GM21367 (cell line): ENCODE measurements at regions not wholly inside any gene's neighbourhood (a gene's known extent, or its start where the extent isn't known, plus 50 kb on each side); places are given as distances from the start of the nearest gene placed in this dataset.
"Not testable (repeated sequence)": the region's sequence is repeated elsewhere in the genome, so short reads cannot be mapped to it uniquely, and the experiment has no call there.

Experiments used
- ATAC-seq: cut with Tn5 transposase; IDR thresholded peaks from one replicate; pipeline ENCODE4 v1.9.1; 2021; ENCODE audit not compliant: unreplicated experiment

DNA sequence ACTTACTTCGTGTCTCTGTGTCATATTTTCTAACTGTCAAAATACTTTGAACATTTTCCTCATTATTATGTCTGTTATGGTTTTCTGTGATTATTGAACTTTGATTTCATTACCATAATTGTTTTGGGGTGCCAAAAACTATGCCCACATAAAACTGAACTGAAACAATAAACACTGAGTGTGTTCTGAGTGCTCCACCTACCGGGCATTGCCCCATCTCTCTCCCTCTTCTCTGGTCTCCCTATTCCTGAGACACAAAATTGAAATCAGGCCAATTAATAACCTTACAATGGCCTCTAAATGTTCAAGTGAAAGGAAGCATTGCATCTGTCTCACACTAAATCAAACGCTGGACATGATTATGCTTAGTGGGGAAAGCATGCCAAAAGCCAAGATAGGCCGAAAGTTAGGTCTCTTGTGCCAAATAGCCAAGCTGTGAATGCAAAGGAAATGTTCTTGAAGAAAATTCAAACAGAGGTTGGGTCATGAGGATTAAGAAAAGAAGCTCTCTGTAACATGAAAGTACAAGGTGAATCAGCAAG lies 972.3 kb downstream of the PCDH7 start:
- no peak for ATAC-seq

DNA sequence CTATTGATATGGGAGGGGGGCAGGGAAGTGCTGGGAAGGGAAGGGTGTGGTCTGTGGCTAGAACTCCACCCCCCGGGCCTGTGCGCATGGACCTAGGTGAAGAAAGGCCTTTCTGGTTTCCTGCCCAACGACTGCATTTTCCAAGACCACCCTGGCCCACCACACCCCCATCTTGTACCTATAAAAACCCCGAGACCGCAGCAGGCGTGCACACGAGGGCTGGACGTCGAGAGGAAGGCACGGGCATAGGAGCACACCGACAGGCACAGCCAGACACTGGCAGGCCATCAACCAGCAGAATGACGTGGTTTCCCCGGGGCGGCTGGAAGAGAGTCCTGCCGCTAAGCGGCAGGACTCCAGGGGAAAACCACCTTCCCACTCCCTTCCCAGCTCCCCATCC lies 981.1 kb downstream of the PCDH7 start:
- ATAC-seq: no peak

DNA sequence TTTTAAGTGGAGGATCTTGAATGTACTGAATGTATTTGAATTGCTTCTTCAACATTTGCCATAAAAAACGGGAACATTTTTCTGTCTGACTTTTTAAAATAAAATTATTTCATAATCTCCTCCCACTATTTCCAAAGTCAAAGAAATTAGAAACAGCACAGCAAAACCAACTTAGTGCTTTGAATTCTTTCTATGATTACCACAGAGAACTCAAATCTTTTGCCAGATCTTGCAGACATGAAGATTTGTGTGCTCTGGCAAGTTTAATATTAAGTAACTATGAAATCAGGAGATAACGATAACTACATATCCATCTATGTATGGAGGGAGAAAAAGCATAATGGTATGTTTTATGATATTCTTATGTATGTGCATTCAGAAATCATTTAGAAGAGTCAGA lies 982.2 kb downstream of the PCDH7 start:
- ATAC-seq: no peak

DNA sequence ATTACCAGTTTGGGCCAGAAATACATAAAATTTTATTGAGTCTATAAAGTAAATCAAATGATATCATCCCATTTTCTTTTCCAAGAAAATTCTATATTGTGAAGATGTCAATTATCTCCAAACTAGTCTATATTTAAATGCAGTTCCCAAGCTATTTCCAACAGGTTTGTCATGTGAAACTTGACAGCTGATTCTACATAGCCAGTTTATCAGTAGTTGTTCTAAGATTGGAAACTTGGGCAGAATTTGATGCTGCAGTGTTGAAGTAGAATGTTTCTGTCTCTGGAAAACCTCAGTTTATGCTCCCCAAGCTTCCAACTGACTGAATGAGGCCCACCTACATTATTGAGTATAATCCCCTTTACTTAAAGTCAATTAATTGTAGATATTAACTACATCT lies 994.1 kb downstream of the PCDH7 start:
- no peak for ATAC-seq

DNA sequence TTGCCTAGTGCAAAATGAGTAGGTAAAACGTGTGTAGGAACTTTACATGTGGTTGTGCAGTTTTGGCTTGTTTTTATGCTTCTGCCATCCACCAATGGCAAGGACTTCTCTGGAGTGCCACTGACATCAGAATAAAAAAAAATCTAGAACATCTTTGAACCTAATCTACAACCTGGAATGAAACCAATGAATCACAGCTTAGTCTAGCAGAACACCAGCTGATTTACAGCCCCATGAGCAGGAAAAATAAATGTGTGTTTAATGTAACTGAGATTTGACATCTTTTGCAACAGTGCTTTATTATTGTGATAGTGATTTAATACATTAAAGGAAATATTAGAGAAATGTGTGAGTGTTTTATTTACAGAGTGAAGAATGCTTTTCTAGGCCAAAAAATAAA lies 995.1 kb downstream of the PCDH7 start:
- no peak for ATAC-seq

DNA sequence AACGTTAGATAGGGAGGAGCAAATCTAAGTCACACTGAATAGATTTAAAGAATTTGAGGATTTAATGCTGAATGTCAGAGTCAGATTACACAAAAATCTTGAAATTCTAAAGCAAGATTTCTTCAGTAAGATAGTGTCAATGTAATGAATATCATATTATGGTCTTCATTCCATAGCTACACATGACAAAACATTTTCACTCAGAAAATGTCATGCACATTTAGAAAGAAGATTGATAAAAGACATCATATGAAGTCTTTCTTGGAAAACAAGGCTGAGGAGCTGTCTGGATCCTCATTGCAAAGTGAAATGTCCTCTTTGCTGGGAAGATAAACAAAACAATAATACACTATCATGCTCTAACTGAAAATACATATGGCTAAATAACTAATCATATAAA lies 1006.9 kb downstream of the PCDH7 start:
- no peak for ATAC-seq

DNA sequence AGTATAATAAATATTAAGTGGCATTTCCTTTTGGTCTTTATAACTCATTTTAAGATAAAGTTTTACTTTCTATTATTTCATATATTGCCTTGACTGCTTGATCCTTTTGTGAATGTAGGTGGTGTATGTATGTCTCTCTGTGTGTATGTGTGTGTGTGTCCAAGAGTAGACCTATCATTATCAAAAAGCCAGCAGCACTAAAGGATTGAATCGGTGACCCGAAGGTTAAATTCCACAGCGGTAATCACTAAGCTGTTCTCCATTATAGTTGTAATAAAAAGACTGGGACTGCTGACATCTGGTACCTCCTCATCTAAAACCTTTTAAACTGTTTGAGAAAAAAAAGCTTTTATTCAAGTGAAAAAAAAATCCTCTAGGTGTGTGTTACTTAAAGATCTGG lies 1014.8 kb downstream of the PCDH7 start:
- no peak for ATAC-seq

DNA sequence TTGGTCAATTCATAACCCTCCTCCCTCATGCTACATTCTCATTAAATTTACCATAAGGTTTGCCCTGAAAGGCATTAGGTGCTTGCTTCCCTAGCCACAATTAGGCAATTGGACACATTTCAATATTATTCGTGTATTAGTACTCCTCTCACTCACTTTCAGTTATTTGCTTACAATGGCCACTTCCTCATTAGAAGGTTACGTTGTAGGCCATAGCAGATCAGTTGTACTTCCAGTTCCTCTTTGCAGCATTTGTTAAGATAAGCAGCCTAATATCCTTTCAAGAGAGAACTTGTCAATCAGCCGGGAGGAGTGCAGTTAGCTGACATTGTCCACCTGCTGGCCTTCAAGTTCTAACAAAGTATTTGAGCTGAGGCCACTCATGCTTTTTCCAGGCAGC lies 1017.2 kb downstream of the PCDH7 start:
- no peak for ATAC-seq

DNA sequence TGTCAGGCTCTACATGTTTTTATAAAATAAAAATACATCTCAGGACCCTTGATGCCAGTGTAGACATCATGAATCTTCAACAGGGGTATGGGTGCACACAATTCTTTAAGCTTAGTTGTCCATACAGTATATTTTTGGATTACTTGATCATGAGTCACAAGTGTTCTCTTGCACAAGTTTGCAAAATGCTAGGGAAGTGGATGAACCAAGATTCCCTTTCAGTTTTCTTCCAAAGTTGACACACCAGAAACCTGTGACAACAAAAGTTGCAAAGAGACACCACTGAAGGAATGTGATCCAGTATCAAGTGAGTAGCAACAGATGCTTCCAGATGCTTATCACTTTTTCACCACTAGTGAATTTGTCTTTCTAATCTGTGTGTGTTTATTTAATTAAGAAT lies 1021.2 kb downstream of the PCDH7 start:
- ATAC-seq: no peak

DNA sequence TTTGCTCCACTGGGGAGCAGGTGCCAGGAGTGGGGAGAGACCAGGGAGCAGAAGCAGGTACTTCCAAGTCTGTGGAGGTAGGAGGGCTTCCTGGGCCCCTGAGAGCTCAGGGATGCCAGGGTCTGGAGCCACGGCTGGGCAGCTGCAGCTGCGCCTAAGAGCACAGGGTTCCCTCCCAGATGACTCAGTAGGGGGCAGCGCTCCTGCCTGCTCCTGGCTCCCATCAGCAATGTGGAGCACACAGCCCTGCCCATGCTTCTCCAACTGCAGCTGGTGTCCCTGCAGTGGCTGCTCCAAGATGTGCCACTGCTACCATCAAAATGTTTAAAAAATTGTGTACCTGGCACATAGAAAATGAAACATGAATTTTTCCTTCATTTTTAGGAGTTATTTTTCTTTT lies 1028.2 kb downstream of the PCDH7 start:
- no peak for ATAC-seq

DNA sequence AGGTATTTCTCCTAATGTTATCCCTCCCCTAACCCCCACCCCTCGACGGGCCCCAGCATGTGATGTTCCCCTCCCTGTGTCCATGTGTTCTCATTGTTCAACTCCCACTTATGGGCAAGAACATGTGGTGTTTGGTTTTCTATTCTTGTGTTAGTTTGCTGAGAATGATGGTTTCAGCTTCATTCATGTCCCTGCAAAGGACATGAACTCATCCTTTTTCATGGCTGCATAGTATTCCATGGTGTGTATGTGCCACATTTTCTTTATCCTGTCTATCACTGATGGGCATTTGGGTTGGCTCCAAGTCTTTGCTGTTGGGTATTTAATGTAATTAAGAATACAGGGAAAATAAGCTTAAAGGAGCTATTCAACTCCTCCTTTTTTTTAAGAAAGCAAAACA lies 1030.4 kb downstream of the PCDH7 start:
- not testable (repeated sequence) for ATAC-seq

DNA sequence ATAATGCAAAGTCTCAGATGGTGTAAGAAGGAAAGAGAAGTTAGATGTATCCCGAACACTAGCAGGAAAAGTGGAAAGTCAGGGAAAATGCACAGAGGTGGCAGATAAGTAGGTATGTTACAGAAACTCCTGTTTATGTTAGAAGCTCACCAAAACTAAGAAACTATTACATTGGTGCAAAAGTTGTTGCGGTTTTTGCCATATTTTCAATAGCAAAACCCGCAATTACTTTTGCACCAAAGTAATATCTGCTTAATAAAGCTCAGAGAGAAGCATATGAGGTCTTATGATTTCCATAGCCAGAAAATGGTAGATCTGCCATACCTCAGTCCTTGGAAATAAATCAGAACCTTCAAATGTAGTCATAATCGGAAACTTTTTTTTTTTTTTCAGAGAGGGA lies 1035.6 kb downstream of the PCDH7 start:
- no peak for ATAC-seq

DNA sequence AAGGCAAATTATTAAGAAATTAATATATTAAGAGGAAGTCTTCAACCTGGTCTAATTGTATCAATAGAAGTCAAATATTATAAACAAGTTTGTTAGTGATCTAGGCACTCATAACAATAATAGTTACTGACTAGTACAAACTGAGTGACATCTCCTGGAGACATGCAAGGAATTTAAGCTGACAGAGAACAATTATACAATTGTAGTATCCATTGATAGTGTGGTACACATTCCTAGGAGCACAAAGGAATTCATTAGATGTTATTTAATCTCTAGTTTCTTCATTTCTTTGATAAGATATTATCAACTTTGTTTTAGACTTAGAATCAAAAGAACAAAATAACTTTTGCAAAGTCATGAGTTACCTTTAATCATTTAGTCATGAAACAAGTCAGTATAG lies 1048.6 kb downstream of the PCDH7 start:
- ATAC-seq: no peak

DNA sequence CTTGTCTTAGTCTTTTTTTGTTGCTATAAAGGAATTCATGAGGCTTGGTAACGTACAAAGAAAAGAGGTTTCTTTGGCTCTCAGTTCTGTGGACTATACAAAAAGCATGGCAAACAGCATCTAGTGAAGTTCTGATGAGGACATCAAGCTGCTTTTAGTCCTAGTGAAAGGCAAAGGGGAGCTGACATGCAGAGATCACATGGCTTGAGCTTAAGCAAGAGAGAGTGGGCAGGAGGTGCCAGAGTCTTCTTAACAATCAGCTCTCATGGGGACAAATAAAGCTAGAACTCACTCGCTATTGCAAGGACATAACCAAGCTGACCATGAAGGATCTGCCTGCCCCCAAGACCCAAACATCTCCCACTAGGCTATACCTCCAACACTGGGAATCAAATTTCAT lies 1063.1 kb downstream of the PCDH7 start:
- no peak for ATAC-seq

DNA sequence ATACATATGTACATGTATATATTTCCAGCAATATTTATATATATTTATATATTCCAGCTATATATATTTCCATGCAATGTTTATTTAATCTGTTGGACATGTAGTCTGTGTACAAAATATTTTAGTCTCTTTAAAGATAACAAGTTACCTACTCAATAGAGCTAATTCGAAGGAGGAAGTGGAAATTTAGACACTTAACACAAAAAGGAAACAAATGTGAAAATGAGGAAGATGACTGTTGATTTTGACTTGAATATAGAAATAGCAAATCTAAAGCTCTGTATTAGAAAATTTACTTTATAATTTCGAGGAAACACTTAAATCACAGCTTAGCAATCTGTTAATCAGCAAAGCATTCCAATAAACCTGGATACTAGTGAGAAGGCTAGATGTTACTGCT lies 1064.4 kb downstream of the PCDH7 start:
- ATAC-seq: no peak

DNA sequence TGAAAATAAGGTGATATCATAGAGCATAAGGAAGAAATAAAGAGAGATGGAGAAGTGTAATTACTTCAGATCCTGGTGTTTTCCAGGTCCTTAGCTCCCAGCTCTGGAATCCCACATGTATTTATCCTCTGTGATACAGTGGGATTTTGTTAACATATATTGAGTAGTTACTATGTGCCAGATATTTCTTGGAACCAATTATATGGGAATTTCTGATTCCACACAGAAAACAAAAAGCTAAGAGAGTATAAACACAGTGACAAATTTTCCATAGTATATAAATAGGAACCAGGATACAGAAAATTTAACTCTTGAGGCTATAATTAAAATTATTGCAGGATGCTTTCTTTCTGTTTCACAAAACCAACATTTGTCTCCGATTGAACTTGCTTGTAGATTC lies 1067.5 kb downstream of the PCDH7 start:
- ATAC-seq: no peak

DNA sequence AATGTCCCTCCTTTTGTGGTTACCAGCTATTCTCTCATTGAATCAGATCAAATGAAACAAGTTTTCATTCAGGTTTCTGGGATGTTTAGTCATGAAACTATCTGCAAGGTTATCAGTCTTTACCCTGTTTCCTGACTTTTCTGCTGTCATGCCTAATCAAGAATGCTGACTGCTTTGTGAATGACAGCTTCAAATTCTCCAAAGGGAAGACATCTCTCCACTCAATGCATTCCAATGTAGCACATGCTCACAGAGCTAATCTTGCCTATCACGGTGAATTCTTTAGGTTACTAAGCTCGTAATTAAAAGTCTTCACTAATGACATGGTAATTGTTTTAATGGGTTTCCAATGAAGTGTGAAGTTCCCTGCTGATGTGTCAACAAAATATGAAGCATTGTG lies 1068.5 kb downstream of the PCDH7 start:
- ATAC-seq: no peak

DNA sequence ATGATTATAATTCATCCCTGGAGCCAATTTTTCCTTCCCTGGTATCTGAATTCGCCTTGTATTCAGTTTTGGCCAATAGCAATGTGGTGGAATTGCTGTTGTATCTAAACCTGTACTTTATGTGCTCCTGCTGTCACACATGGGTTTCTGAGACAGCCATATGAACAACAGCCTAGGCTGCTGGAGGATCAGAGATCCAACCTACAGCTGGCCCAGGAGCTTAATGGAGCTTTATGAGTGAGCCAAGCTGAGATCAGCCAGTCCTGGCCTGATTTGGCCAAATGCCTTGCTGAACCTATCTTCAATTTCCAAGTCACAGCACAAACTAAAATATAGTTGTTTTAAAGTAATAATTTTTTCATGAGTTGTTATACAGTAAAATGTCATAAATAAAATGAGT lies 1071.5 kb downstream of the PCDH7 start:
- ATAC-seq: no peak

DNA sequence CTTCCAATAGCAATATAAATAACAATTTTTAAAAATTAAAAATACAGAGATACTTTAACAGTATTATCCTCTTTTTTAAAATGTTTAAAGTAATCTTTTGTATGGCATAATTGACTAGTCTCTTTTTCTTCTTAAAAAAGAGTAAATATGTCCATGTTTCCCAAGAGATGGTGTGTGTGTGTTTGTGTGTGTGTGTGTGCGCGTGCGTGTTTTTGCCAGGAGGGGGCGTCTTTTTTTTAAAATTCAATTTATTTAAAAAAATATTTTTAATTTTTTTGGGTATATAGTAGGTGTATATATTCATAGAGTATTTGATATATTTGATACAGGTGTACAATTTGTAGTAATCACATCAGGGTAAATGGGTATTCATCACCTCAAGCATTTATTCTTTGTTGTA lies 1073.7 kb downstream of the PCDH7 start:
- no peak for ATAC-seq

DNA sequence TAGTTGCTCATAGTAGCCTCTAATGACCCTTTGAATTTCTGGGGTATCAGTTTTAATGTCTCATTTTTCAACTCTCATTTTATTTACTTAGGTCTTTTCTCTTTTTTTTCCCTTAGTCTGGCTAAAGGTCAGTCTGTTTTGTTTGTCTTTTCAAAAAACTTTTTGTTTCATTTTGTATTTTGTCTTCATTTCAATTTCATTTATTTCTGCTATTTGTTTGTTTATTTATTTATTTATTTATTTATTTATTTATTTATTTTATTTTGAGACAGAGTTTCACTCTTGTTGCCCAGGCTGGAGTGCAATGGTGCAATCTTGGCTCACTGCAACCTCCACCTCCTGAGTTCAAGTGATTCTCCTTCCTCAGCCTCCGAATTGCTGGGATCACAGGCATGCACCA lies 1076.9 kb downstream of the PCDH7 start:
- ATAC-seq: not testable (repeated sequence)

DNA sequence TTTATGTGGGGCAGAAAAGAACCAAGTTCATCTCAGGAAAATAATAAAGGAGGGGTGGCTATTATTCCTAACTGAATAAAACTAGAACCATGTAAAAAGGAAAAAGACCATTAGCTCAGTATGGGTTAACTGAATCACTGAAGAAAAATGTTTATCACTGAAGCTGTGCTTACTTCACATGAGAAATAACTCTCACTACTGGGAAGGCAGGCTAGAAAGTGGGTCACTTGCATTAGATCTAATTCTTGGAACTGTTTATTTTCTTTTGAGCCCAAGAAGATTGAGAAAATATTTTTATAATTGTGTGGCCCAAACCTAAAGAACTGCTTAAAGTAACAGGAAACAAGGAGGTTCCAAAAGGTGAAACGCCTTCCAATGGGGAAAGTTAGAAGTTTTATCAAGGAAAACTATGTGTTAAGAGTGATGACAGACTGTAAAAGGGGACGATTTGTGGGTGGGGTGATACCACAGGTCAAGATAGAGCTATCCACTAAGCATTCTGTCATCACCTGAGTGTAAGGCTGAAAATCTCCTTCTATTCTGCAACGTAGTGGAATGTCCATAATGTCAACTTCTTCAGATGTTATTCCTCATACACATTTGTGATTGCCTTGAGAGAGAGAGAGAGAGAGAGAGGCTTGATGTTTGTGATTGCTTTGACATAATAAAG lies 1083.5 kb downstream of the PCDH7 start:
- ATAC-seq: no peak

DNA sequence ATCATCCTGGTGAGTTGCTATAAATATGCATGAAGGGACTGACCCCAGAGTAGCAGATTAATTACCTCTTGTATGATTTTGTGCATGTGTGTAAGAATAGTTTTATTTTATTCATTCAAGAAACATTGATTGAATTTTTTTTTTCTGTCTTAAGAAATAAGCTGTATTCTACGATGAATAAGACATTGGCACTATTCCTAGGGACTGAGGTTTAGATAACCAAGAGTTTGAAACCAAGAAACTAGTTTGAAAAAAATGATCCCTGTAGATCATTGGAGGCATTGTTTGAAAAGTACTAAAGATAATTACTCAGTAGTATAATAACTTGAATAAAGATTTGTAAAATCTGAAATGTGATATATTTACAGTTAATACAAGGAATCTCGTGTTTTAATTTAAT lies 1086.9 kb downstream of the PCDH7 start:
- ATAC-seq: no peak

DNA sequence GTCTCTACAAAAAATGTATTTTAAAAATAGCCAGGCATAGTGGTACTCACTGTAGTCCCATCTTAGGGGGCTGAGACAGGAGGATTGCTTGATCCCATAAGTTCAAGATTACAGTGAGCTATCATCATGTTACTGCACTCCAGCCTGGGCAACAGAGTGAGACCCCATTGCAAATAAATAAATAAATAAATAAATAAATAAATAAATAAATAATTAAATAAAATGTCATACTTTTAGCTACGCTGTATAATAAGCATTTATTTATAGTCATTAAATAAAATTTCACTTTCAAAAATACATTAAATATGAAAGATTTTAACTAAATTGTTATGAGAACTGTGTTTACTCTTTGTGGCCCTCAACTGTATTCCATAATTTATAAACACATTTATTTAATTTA lies 1124.2 kb downstream of the PCDH7 start:
- no peak for ATAC-seq
